ENCODE measurements at regions not wholly inside any gene's neighbourhood (a gene's known extent, or its start where the extent isn't known, plus 50 kb on each side); places are given as distances from the start of the nearest gene placed in this dataset.

GRCh38 chr13:68128297-68128915 is 898.3 kb upstream of the PCDH9 start:
- TF ChIP-seq EP300 (IDR thresholded peaks at IDR 0.05; ENCODE audit: borderline replicate concordance) (no peak), EGR1 (IDR thresholded peaks at IDR 0.05) (no peak), TEAD4 (IDR thresholded peaks at IDR 0.05) (no peak)

- TF ChIP-seq USF1 (IDR thresholded peaks at IDR 0.05), result no peak
- TF ChIP-seq TEAD4 (IDR thresholded peaks at IDR 0.05), result no peak
- no peak for TF ChIP-seq FOXM1 (IDR thresholded peaks at IDR 0.05; ENCODE audit: borderline replicate concordance, low read depth)
- no peak for TF ChIP-seq ZBTB7A (IDR thresholded peaks at IDR 0.05; ENCODE audit: low read depth)
Measured at GRCh38 chr13:68125087-68125480, 894.9 kb upstream of the PCDH9 start.

- TF ChIP-seq MAX (IDR thresholded peaks at IDR 0.05) (no peak), TEAD4 (IDR thresholded peaks at IDR 0.05) (no peak), TAF1 (IDR thresholded peaks at IDR 0.05; ENCODE audit: low read depth) (no peak), ZBTB7A (IDR thresholded peaks at IDR 0.05; ENCODE audit: low read depth) (no peak), YY1 (IDR thresholded peaks at IDR 0.05; ENCODE audit: low read depth) (no peak), EGR1 (IDR thresholded peaks at IDR 0.05) (no peak), EP300 (IDR thresholded peaks at IDR 0.05; ENCODE audit: borderline replicate concordance) (no peak), RAD21 (IDR thresholded peaks at IDR 0.05; ENCODE audit: low read depth) (no peak), FOXM1 (IDR thresholded peaks at IDR 0.05; ENCODE audit: borderline replicate concordance, low read depth) (no peak), REST (IDR thresholded peaks at IDR 0.05; ENCODE audit: low read depth) (no peak), CREB1 (IDR thresholded peaks at IDR 0.05; ENCODE audit: low read depth) (no peak), TCF12 (IDR thresholded peaks at IDR 0.05; ENCODE audit: low read depth) (no peak), NFIC (IDR thresholded peaks at IDR 0.05) (no peak), CEBPB (IDR thresholded peaks at IDR 0.05) (no peak), USF1 (IDR thresholded peaks at IDR 0.05) (no peak)
Measured at GRCh38 chr13:68124437-68125086, 894.4 kb upstream of the PCDH9 start.

GRCh38 chr13:68110178-68110768 is 880.1 kb upstream of the PCDH9 start:
- TF ChIP-seq TEAD4 (IDR thresholded peaks at IDR 0.05) (no peak), RAD21 (IDR thresholded peaks at IDR 0.05; ENCODE audit: low read depth) (no peak), CREB1 (IDR thresholded peaks at IDR 0.05; ENCODE audit: low read depth) (no peak), EGR1 (IDR thresholded peaks at IDR 0.05) (no peak), ZBTB7A (IDR thresholded peaks at IDR 0.05; ENCODE audit: low read depth) (no peak), TCF12 (IDR thresholded peaks at IDR 0.05; ENCODE audit: low read depth) (no peak), CEBPB (IDR thresholded peaks at IDR 0.05) (no peak), YY1 (IDR thresholded peaks at IDR 0.05; ENCODE audit: low read depth) (no peak), EP300 (IDR thresholded peaks at IDR 0.05; ENCODE audit: borderline replicate concordance) (no peak), FOXM1 (IDR thresholded peaks at IDR 0.05; ENCODE audit: borderline replicate concordance, low read depth) (no peak), TAF1 (IDR thresholded peaks at IDR 0.05; ENCODE audit: low read depth) (no peak), NFIC (IDR thresholded peaks at IDR 0.05) (no peak), REST (IDR thresholded peaks at IDR 0.05; ENCODE audit: low read depth) (no peak), MAX (IDR thresholded peaks at IDR 0.05) (no peak)

GRCh38 chr13:68107667-68108066 is 877.5 kb upstream of the PCDH9 start:
- TF ChIP-seq EP300 (IDR thresholded peaks at IDR 0.05; ENCODE audit: borderline replicate concordance) (no peak), FOXM1 (IDR thresholded peaks at IDR 0.05; ENCODE audit: borderline replicate concordance, low read depth) (no peak), MAX (IDR thresholded peaks at IDR 0.05) (no peak), YY1 (IDR thresholded peaks at IDR 0.05; ENCODE audit: low read depth) (no peak), RAD21 (IDR thresholded peaks at IDR 0.05; ENCODE audit: low read depth) (no peak), NFIC (IDR thresholded peaks at IDR 0.05) (no peak), USF1 (IDR thresholded peaks at IDR 0.05) (no peak), TEAD4 (IDR thresholded peaks at IDR 0.05) (no peak), ZBTB7A (IDR thresholded peaks at IDR 0.05; ENCODE audit: low read depth) (no peak), EGR1 (IDR thresholded peaks at IDR 0.05) (no peak), CEBPB (IDR thresholded peaks at IDR 0.05) (no peak), TAF1 (IDR thresholded peaks at IDR 0.05; ENCODE audit: low read depth) (no peak), REST (IDR thresholded peaks at IDR 0.05; ENCODE audit: low read depth) (no peak)
